DOHH2 (cell line): ENCODE measurements at regions not wholly inside any gene's neighbourhood (a gene's known extent, or its start where the extent isn't known, plus 50 kb on each side); places are given as distances from the start of the nearest gene placed in this dataset.

ENCODE experiments used
- EZH2phosphoT487 ChIP-seq: fragments of 200-600 bp; sonication (generic); IDR thresholded peaks from 2 replicates; pipeline ENCODE4 v1.6.1; 2017; ENCODE audit warnings: borderline replicate concordance, mild to moderate bottlenecking, antibody characterized with exemption, low read length, moderate library complexity, mixed read lengths
- TF ChIP-seq, protein P1 (sequence below): fragments of 200-600 bp; sonication (generic); IDR thresholded peaks from one replicate; pipeline ENCODE4 v1.5.1; 2014; ENCODE audit warnings: antibody characterized with exemption, mild to moderate bottlenecking, low read depth, low read length; ENCODE audit not compliant: poor library complexity, severe bottlenecking

DNA sequence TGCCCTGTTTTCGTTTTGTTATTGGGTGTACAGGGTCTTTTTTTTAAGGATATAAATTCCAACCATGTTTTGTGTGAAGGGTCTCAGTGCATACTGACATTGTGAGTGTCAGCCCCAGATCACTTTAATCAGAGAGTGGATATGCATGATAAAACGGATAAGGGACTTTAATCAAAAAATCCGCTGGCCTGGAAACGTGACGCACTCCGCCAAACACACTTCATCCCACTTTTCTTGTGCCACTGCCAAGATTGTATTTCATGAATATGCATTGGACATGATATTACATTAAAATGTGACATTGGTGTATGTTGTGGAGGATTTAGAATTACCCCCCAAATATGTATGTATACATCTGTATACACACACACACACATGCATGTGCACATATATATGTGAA lies 273.1 kb downstream of the VRK1 start:
- TF ChIP-seq, protein P1, sequence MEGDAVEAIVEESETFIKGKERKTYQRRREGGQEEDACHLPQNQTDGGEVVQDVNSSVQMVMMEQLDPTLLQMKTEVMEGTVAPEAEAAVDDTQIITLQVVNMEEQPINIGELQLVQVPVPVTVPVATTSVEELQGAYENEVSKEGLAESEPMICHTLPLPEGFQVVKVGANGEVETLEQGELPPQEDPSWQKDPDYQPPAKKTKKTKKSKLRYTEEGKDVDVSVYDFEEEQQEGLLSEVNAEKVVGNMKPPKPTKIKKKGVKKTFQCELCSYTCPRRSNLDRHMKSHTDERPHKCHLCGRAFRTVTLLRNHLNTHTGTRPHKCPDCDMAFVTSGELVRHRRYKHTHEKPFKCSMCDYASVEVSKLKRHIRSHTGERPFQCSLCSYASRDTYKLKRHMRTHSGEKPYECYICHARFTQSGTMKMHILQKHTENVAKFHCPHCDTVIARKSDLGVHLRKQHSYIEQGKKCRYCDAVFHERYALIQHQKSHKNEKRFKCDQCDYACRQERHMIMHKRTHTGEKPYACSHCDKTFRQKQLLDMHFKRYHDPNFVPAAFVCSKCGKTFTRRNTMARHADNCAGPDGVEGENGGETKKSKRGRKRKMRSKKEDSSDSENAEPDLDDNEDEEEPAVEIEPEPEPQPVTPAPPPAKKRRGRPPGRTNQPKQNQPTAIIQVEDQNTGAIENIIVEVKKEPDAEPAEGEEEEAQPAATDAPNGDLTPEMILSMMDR = no peak
- no peak for TF ChIP-seq EZH2phosphoT487
